GM21381 (cell line): ENCODE measurements at regions not wholly inside any gene's neighbourhood (a gene's known extent, or its start where the extent isn't known, plus 50 kb on each side); places are given as distances from the start of the nearest gene placed in this dataset.

Experiments used
- ATAC-seq: cut with Tn5 transposase; IDR thresholded peaks from one replicate; pipeline ENCODE4 v1.9.1; 2021; ENCODE audit warnings: mild to moderate bottlenecking, moderate library complexity; ENCODE audit not compliant: unreplicated experiment

DNA sequence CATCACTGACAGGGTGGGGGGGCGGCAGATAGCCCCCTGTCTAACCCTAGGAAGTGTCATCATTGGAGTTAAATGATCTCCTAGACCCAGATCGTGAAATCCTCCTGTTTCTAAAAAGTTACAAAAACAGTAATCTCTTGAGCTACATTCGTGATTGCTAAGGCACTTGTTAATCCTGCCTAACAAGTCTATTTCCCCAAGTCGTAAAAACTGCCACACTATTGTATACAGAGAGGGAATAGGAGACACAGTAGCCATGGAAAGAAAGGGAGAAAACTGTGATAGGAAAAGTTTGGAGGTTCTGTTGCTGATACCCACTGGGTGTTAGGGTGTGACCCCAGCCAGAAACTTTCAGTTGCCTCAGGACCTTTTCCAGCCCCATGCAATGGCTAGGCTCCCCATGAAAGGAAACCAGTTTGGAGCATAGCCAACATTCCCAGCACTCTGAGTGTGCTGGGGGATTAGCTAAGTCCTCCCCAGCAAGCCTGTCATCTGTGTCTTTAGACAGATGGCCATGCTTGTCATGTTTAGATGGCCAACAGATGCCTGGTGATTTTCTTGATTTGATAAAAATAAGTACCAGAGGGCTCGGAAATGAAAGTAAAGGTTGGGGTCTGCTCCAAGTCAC lies 63.3 kb upstream of the ANXA10 start:
- no peak for ATAC-seq

DNA sequence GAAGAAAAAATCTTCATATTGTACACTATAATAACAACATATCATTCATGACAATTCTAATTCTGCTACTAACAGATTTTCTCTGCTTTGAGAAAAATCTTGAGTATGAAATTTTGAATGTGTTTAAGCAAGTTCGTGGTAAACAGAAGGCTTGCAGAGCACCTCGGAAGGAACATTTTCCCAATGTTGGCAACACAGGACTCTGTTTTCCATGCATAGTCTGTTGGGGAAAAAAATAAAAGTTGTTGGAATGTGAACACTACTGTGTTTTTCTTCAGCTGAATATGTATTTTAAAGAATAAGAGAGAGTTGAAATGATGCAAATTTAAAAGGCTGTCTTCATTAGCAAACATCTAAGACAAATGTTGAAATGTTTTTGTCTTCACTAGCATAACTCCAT lies 54.7 kb upstream of the ANXA10 start:
- no peak for ATAC-seq

DNA sequence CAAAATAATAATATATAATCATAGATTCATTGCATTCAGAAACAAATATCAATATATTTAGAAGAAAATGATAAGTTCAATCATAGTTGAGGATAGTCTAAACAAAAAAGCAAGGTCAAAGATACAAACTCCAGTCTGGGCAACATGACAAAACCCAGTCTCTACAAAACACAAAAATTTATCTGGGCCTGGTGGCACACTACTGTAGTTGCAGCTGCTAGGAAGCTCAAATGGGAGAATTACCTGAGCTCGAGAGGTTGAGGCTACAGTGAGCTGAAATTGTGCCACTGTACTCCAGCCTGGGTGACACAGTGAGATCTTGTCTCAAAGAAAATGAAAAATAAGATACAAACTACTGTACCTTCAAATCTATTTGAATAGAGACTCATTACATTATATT lies 52.7 kb upstream of the ANXA10 start:
- ATAC-seq = no peak
